K562 (cell line): ENCODE measurements at regions not wholly inside any gene's neighbourhood (a gene's known extent, or its start where the extent isn't known, plus 50 kb on each side); places are given as distances from the start of the nearest gene placed in this dataset.

ENCODE experiments used
- ATAC-seq: fragments of 200-7000 bp; cut with Tn5 transposase; 3 replicates; pipeline ENCODE4 v1.9.1; 2020; ENCODE audit warnings: moderate library complexity
- BruUV-seq: library from RNA; stranded (reverse); fragments of 400-500 nt; replicated peaks from 2 replicates; lab custom pipeline; 2021; lab: Mats Ljungman, UMichigan
- CTCF ChIA-PET: fragments of 300-600 bp; formaldehyde crosslinking; extraction: SDS; loops from one replicate; lab custom pipeline; 2021; ENCODE audit warnings: low intra/inter-chr PET ratio; lab: Yijun Ruan, JAX
- POLR2A ChIA-PET: fragments of 300-600, 350-650 bp; sonication (Branson Sonifier 250); formaldehyde crosslinking; extraction: SDS; loops from one replicate; lab custom pipeline; 2021; ENCODE audit warnings: antibody characterized with exemption, inconsistent platforms; lab: Yijun Ruan, JAX
- DNase-seq, 4 experiments: peaks; one replicate each; pipeline versions ENCODE4 v3.0.0 to v3.0.0-alpha.2; 2011 to 2018; ENCODE audit warnings: low spot score in 3 of 4, mixed read lengths in 3 of 4; ENCODE audit errors: extremely low read depth in 1 of 4
- FAIRE-seq: peaks from 2 replicates; lab custom pipeline; 2011; peaks lifted over from hg19 to GRCh38; lab: Jason Lieb, UNC
- H2AFZ ChIP-seq: 2 replicates; pipeline ENCODE4 v1.6.0; 2011; ENCODE audit warnings: low read depth, low read length, control low read depth, inconsistent platforms
- H3K27ac ChIP-seq: fragments of 200-600 bp; 3 replicates; pipeline ENCODE4 v1.8.0; 2011; ENCODE audit warnings: low read depth, mild to moderate bottlenecking, control low read depth, inconsistent platforms, low read length, moderate library complexity, mixed read lengths; ENCODE audit errors: extremely low read depth
- H3K27me3 ChIP-seq, 2 experiments: fragments of 300-600 bp in 1 of 2; 2 replicates in 1 of 2; 3 replicates in 1 of 2; pipeline versions ENCODE4 v1.6.0 to v1.8.0; 2011; ENCODE audit warnings: inconsistent platforms in 2 of 2, low read length in 2 of 2, mild to moderate bottlenecking in 1 of 2, mixed read lengths in 1 of 2, moderate library complexity in 1 of 2; ENCODE audit not compliant: control insufficient read depth in 2 of 2, insufficient read depth in 2 of 2
- H3K36me3 ChIP-seq: fragments of 300-600 bp; 3 replicates; pipeline ENCODE4 v1.8.0; 2011; ENCODE audit warnings: mild to moderate bottlenecking, low read length, inconsistent platforms; ENCODE audit not compliant: control insufficient read depth, insufficient read depth
- H3K4me1 ChIP-seq, 2 experiments: fragments of 200-600 bp in 1 of 2; replicated peaks in 1 of 2; 2 replicates in 1 of 2; 3 replicates in 1 of 2; pipeline versions ENCODE4 v1.5.1 to v1.8.0; 2011; ENCODE audit warnings: inconsistent platforms in 2 of 2, low read length in 2 of 2, mild to moderate bottlenecking in 1 of 2, mixed read lengths in 1 of 2, moderate library complexity in 1 of 2; ENCODE audit not compliant: control insufficient read depth in 2 of 2, insufficient read depth in 2 of 2
- H3K4me2 ChIP-seq: 2 replicates; pipeline ENCODE4 v1.6.1; 2011; ENCODE audit warnings: low read length, control low read depth, inconsistent platforms, mixed read lengths; ENCODE audit not compliant: insufficient read depth
- H3K4me3 ChIP-seq: fragments of 200-600 bp; sonication (generic), shearing (Covaris generic); 2 replicates; pipeline ENCODE4 v1.5.1; 2016; ENCODE audit warnings: control low read depth, inconsistent platforms
- H3K79me2 ChIP-seq: fragments of 200-600 bp; 3 replicates; pipeline ENCODE4 v1.8.0; 2011; ENCODE audit warnings: low read length, inconsistent platforms; ENCODE audit not compliant: control insufficient read depth, insufficient read depth
- H3K9ac ChIP-seq, 2 experiments: 2 replicates each; pipeline versions ENCODE4 v1.6.0 to v1.6.1; 2011; ENCODE audit warnings: low read depth in 2 of 2, low read length in 2 of 2, control low read depth in 1 of 2, inconsistent platforms in 1 of 2, mild to moderate bottlenecking in 1 of 2, mixed read lengths in 1 of 2; ENCODE audit not compliant: insufficient read depth in 1 of 2
- H3K9me1 ChIP-seq: one replicate; pipeline ENCODE4 v1.6.0; 2011; ENCODE audit warnings: inconsistent platforms, mild to moderate bottlenecking, low read length, moderate library complexity; ENCODE audit not compliant: control insufficient read depth, insufficient read depth
- H3K9me3 ChIP-seq: replicated peaks from 2 replicates; pipeline ENCODE4 v1.5.1; 2011; ENCODE audit warnings: low read depth, low read length, inconsistent platforms; ENCODE audit not compliant: control insufficient read depth, insufficient read depth
- H4K20me1 ChIP-seq: replicated peaks from 2 replicates; pipeline ENCODE4 v1.6.1; 2011; ENCODE audit warnings: low read length, inconsistent platforms, mixed read lengths; ENCODE audit not compliant: control insufficient read depth, insufficient read depth
- BCLAF1 ChIP-seq, 2 experiments: fragments of 450-650 bp in 1 of 2; IDR thresholded peaks; 2 replicates each; pipeline ENCODE4 v1.6.1; 2011 to 2017; ENCODE audit warnings: low read depth in 2 of 2, antibody characterized with exemption in 1 of 2, borderline replicate concordance in 1 of 2, low read length in 1 of 2, mild to moderate bottlenecking in 1 of 2, mixed read lengths in 1 of 2; ENCODE audit not compliant: control insufficient read depth in 1 of 2
- CCNT2 ChIP-seq: IDR thresholded peaks from 2 replicates; pipeline ENCODE4 v1.6.1; 2011; ENCODE audit warnings: borderline replicate concordance, low read depth, mild to moderate bottlenecking, moderate library complexity, mixed read lengths, low read length; ENCODE audit not compliant: insufficient read length; ENCODE audit errors: extremely low read depth
- CHD2 ChIP-seq: IDR thresholded peaks from 2 replicates; pipeline ENCODE4 v1.6.1; 2011; ENCODE audit warnings: low read depth, low read length
- FOS ChIP-seq: IDR thresholded peaks from 3 replicates; pipeline ENCODE4 v1.6.1; 2011; ENCODE audit not compliant: insufficient read length; ENCODE audit errors: extremely low read depth
- FOSL1 ChIP-seq: fragments of 200-800 bp; sonication (Bioruptor generic); conservative IDR thresholded peaks from 2 replicates; pipeline ENCODE4 v1.6.1; 2016; ENCODE audit warnings: missing genetic modification characterization, missing compliant biosample characterization
- ILF3 ChIP-seq: fragments of 450-650 bp; IDR thresholded peaks from 2 replicates; pipeline ENCODE4 v1.6.1; 2018; ENCODE audit warnings: antibody characterized with exemption, mild to moderate bottlenecking, moderate library complexity, borderline replicate concordance
- KAT8 ChIP-seq: fragments of 450-650 bp; IDR thresholded peaks from 2 replicates; pipeline ENCODE4 v1.6.1; 2016; ENCODE audit warnings: low read depth, mild to moderate bottlenecking
- KLF1 ChIP-seq: fragments of 450-650 bp; IDR thresholded peaks from 2 replicates; pipeline ENCODE4 v1.6.1; 2016; ENCODE audit warnings: missing genetic modification characterization, missing compliant biosample characterization
- MBD2 ChIP-seq: sonication (generic); IDR thresholded peaks from 2 replicates; pipeline ENCODE4 v1.6.1; 2016; ENCODE audit warnings: low read depth, borderline replicate concordance
- MTF1 ChIP-seq: fragments of 250-450 bp; sonication (Bioruptor Pico); IDR thresholded peaks from 2 replicates; pipeline ENCODE4 v1.9.0; 2021; ENCODE audit warnings: moderate library complexity, mild to moderate bottlenecking, inconsistent platforms, borderline replicate concordance
- NFATC3 ChIP-seq: fragments of 450-650 bp; IDR thresholded peaks from 2 replicates; pipeline ENCODE4 v1.6.1; 2017; ENCODE audit warnings: mild to moderate bottlenecking
- PURB ChIP-seq: sonication (generic); formaldehyde crosslinking; IDR thresholded peaks from 2 replicates; pipeline ENCODE4 v1.9.0; 2021; ENCODE audit warnings: low read depth, mild to moderate bottlenecking, missing genetic modification reagents
- RBFOX2 ChIP-seq: fragments of 200-400 bp; formaldehyde crosslinking; IDR thresholded peaks from 2 replicates; pipeline ENCODE4 v1.6.1; 2017; ENCODE audit warnings: low read depth, mild to moderate bottlenecking, low read length, moderate library complexity
- SAFB ChIP-seq: fragments of 200-400 bp; formaldehyde crosslinking; IDR thresholded peaks from 2 replicates; pipeline ENCODE4 v1.6.1; 2017; ENCODE audit warnings: low read depth, low read length, borderline replicate concordance
- ZNF696 ChIP-seq: fragments of 250-450 bp; sonication (Bioruptor Pico); conservative IDR thresholded peaks from 2 replicates; pipeline ENCODE4 v1.4.0; 2020; ENCODE audit warnings: mild to moderate bottlenecking, moderate library complexity
- ZSCAN32 ChIP-seq: fragments of 450-650 bp; formaldehyde crosslinking; IDR thresholded peaks from 2 replicates; pipeline ENCODE4 v1.4.0; 2020; ENCODE audit warnings: mild to moderate bottlenecking, moderate library complexity
- ZZZ3 ChIP-seq: fragments of 450-650 bp; IDR thresholded peaks from 2 replicates; pipeline ENCODE4 v1.6.1; 2016; ENCODE audit warnings: antibody characterized with exemption, mild to moderate bottlenecking, moderate library complexity
- WGBS: fragments of 100-300 bp; shearing (Covaris generic); methylation state at CpG from one replicate; pipeline ENCODE4 v1.1.6; 2016; ENCODE audit warnings: low coverage, mixed read lengths; ENCODE audit not compliant: insufficient coverage; ENCODE audit errors: missing lambda C conversion rate; 5-methylcytosine and 5-hydroxymethylcytosine counted together
- in situ Hi-C: fragments of 300-500 bp; cut with MboI; formaldehyde crosslinking; loops from 4 replicates; pipeline ENCODE4 v1.15.0; 2018; ENCODE audit warnings: inconsistent platforms, mixed read lengths
- intact Hi-C: fragments of 100-400 bp; cut with micrococcal nuclease; formaldehyde crosslinking; loops from 2 replicates; pipeline ENCODE4 v1.14.2; 2022

GRCh38 chr22:25364736-25365241, 145.3 kb downstream of the CRYBB2 start:
- 89% methylated on average over 8 of the region's 13 CpGs for WGBS
- Histone ChIP-seq H3K27ac (no peak overlapping the region), H3K9ac (no peak overlapping the region), H3K4me1 (peaks cover 0 to 8% of the 10 kb centered on the region in 2 experiments; a peak in 1 of 5 replicates), H3K36me3 (peaks cover 12% of the 10 kb centered on the region; the same call in 1 of the 3 replicates), H2AFZ (no peak overlapping the region), H3K4me3 (no peak overlapping the region), H3K9me1 (no peaks in the 10 kb centered on the region), H3K79me2 (no peaks in the 10 kb centered on the region; the same call in 1 of the 3 replicates), H3K27me3 (no peaks in the 10 kb centered on the region), H3K9me3 (no peaks in the 10 kb centered on the region), H3K4me2 (no peak overlapping the region), H4K20me1 (peaks cover 11% of the 10 kb centered on the region)
- intact Hi-C loops (loop anchor here (10.0 kb wide), 1 partner anchor 80 kb away; no protein-coding TSS in a partner anchor), in situ Hi-C loops (no loop called here)
- no TSS peak for BruUV-seq
- no peak for ATAC-seq
- TF ChIP-seq ZZZ3, result no peak
- no peak for TF ChIP-seq CHD2
- no peak for TF ChIP-seq FOS
- TF ChIP-seq ZSCAN32 (CRISPR knock-in tag), result no peak
- TF ChIP-seq ILF3, result no peak
- no peak for TF ChIP-seq ZNF696 (CRISPR knock-in tag)
- no peak for TF ChIP-seq KLF1
- TF ChIP-seq RBFOX2, result no peak
- no peak for TF ChIP-seq FOSL1 (tag)
- TF ChIP-seq BCLAF1 (IDR thresholded peaks at IDR 0.05; ENCODE audit: borderline replicate concordance in 1 of 2, control insufficient read depth in 1 of 2, low read depth in 2 of 2, low read length in 1 of 2), result no peak
- no peak for TF ChIP-seq CCNT2
- no peak for TF ChIP-seq SAFB
- no peak for TF ChIP-seq MTF1
- no peak for TF ChIP-seq NFATC3
- no peak for TF ChIP-seq KAT8
- TF ChIP-seq PURB (CRISPR knock-in tag), result no peak
- TF ChIP-seq MBD2, result no peak
- POLR2A ChIA-PET, result interaction anchor here (0.6 kb wide), 1 partner anchor 37 kb away, joined by 3 read pairs; no protein-coding TSS in a partner anchor
- no peak for DNase-seq
- no peak for FAIRE-seq
- CTCF ChIA-PET, result no interaction called here
